A549 (cell line): ENCODE measurements at regions not wholly inside any gene's neighbourhood (a gene's known extent, or its start where the extent isn't known, plus 50 kb on each side); places are given as distances from the start of the nearest gene placed in this dataset.

ENCODE experiments used
- ATAC-seq, 2 experiments: fragments of 200-7000 bp in 1 of 2; fragments of >200 bp in 1 of 2; cut with Nextera tagmentation in 1 of 2; cut with Tn5 transposase in 1 of 2; 3 replicates each; pipeline versions ENCODE4 v1.8.0 to v1.9.1; 2018 to 2020; ENCODE audit warnings: mild to moderate bottlenecking in 1 of 2, moderate library complexity in 1 of 2
- CTCF ChIA-PET: fragments of 300-600 bp; sonication (Branson Sonifier 250); formaldehyde crosslinking; extraction: SDS; loops from one replicate; lab custom pipeline; 2021; ENCODE audit warnings: antibody characterized with exemption, inconsistent platforms; lab: Yijun Ruan, JAX
- POLR2A ChIA-PET: fragments of 350-600 bp; formaldehyde crosslinking; extraction: SDS; loops from one replicate; lab custom pipeline; 2021; ENCODE audit warnings: antibody characterized with exemption, inconsistent platforms; lab: Yijun Ruan, JAX
- DNase-seq, 2 experiments: peaks; one replicate each; pipeline versions ENCODE4 v3.0.0 to v3.0.0-alpha.2; 2011 to 2016; ENCODE audit warnings: low read depth in 1 of 2, low spot score in 1 of 2
- FAIRE-seq: peaks from 2 replicates; lab custom pipeline; 2011; peaks lifted over from hg19 to GRCh38; lab: Jason Lieb, UNC
- H3K27ac ChIP-seq, 2 experiments: fragments of >200 bp; sonication (Bioruptor Twin); formaldehyde crosslinking; 3 replicates each; pipeline ENCODE4 v1.5.1; 2016 to 2017
- H3K4me1 ChIP-seq: fragments of >200 bp; sonication (Bioruptor Twin); formaldehyde crosslinking; 3 replicates; pipeline ENCODE4 v1.6.1; 2016
- H3K4me2 ChIP-seq: fragments of >200 bp; sonication (Bioruptor Twin); formaldehyde crosslinking; 3 replicates; pipeline ENCODE4 v1.6.1; 2016
- H3K4me3 ChIP-seq: fragments of >200 bp; sonication (Bioruptor Twin); formaldehyde crosslinking; 3 replicates; pipeline ENCODE4 v1.5.1; 2016
- H3K9me3 ChIP-seq: fragments of >200 bp; sonication (Bioruptor Twin); formaldehyde crosslinking; 3 replicates; pipeline ENCODE4 v1.6.1; 2016
- CBX8 ChIP-seq: fragments of 200-600 bp; sonication (generic); IDR thresholded peaks from 2 replicates; pipeline ENCODE4 v1.6.1; 2016
- CEBPB ChIP-seq, 2 experiments: fragments of >200 bp in 1 of 2; sonication (Bioruptor Twin) in 1 of 2; formaldehyde crosslinking in 1 of 2; IDR thresholded peaks; 2 replicates each; pipeline ENCODE4 v1.6.1; 2012 to 2016
- EHF ChIP-seq: fragments of 250-450 bp; sonication (Bioruptor Pico); IDR thresholded peaks from 2 replicates; pipeline ENCODE4 v1.5.0; 2020; ENCODE audit warnings: mild to moderate bottlenecking
- ESRRA ChIP-seq: fragments of 150-350 bp; IDR thresholded peaks from 2 replicates; pipeline ENCODE4 v1.6.1; 2014; ENCODE audit warnings: mild to moderate bottlenecking, low read length, borderline replicate concordance
- FOSB ChIP-seq: fragments of 250-450 bp; sonication (Bioruptor Pico); IDR thresholded peaks from 2 replicates; pipeline ENCODE4 v1.5.0; 2020; ENCODE audit warnings: mild to moderate bottlenecking, moderate library complexity
- FOSL2 ChIP-seq, 2 experiments: fragments of 450-650 bp in 1 of 2; fragments of >200 bp in 1 of 2; sonication (Bioruptor Twin) in 1 of 2; formaldehyde crosslinking; IDR thresholded peaks; 2 replicates each; pipeline versions ENCODE4 v1.5.0 to v1.6.1; 2016 to 2020; ENCODE audit warnings: mild to moderate bottlenecking in 1 of 2, moderate library complexity in 1 of 2
- HOXA7 ChIP-seq: fragments of 250-450 bp; sonication (Bioruptor Pico); IDR thresholded peaks from 2 replicates; pipeline ENCODE4 v1.5.0; 2020; ENCODE audit warnings: mild to moderate bottlenecking, moderate library complexity
- HOXB13 ChIP-seq: fragments of 250-450 bp; sonication (Bioruptor Pico); IDR thresholded peaks from 2 replicates; pipeline ENCODE4 v1.5.0; 2020; ENCODE audit warnings: low read depth, mild to moderate bottlenecking, moderate library complexity
- JUN ChIP-seq, 2 experiments: fragments of >200 bp; sonication (Bioruptor Twin); formaldehyde crosslinking; IDR thresholded peaks; 2 replicates in 1 of 2; 3 replicates in 1 of 2; pipeline ENCODE4 v1.6.1; 2016 to 2017
- JUNB ChIP-seq: fragments of >200 bp; sonication (Bioruptor Twin); formaldehyde crosslinking; IDR thresholded peaks from 2 replicates; pipeline ENCODE4 v1.6.1; 2016
- MYC ChIP-seq: IDR thresholded peaks from 2 replicates; pipeline ENCODE4 v1.6.1; 2012; ENCODE audit warnings: mild to moderate bottlenecking, inconsistent platforms, low read length, improper control_type of control experiment, borderline replicate concordance
- NR3C1 ChIP-seq: fragments of >200 bp; sonication (Bioruptor Twin); formaldehyde crosslinking; IDR thresholded peaks from 3 replicates; pipeline ENCODE4 v1.6.1; 2017
- PHF8 ChIP-seq: fragments of 200-600 bp; sonication (generic); IDR thresholded peaks from 2 replicates; pipeline ENCODE4 v1.6.1; 2016; ENCODE audit warnings: low read depth, mild to moderate bottlenecking, antibody characterized with exemption, moderate library complexity, borderline replicate concordance
- POLR2A ChIP-seq: IDR thresholded peaks from 2 replicates; pipeline ENCODE4 v1.6.1; 2012; ENCODE audit warnings: mild to moderate bottlenecking, low read length
- RARB ChIP-seq: fragments of 250-450 bp; sonication (Bioruptor Pico); IDR thresholded peaks from 2 replicates; pipeline ENCODE4 v1.8.0; 2021; ENCODE audit warnings: mild to moderate bottlenecking, moderate library complexity
- RFX5 ChIP-seq: fragments of 450-650 bp; IDR thresholded peaks from 2 replicates; pipeline ENCODE4 v1.7.1; 2014; ENCODE audit warnings: antibody characterized with exemption, mild to moderate bottlenecking, moderate library complexity
- SREBF2 ChIP-seq: fragments of 450-650 bp; IDR thresholded peaks from 2 replicates; pipeline ENCODE4 v1.6.1; 2014; ENCODE audit warnings: mild to moderate bottlenecking, moderate library complexity
- TP53 ChIP-seq: fragments of 250-450 bp; sonication (Bioruptor Pico); IDR thresholded peaks from 2 replicates; pipeline ENCODE4 v1.5.0; 2021; ENCODE audit warnings: mild to moderate bottlenecking, moderate library complexity
- ZC3H11A ChIP-seq: fragments of 450-650 bp; IDR thresholded peaks from 2 replicates; pipeline ENCODE4 v1.6.1; 2014; ENCODE audit warnings: antibody characterized with exemption, mild to moderate bottlenecking
- ZNF302 ChIP-seq: fragments of 250-450 bp; sonication (Bioruptor Pico); IDR thresholded peaks from 2 replicates; pipeline ENCODE4 v1.9.0; 2021; ENCODE audit warnings: inconsistent platforms, mild to moderate bottlenecking, moderate library complexity
- ZSCAN20 ChIP-seq: fragments of 250-450 bp; sonication (Bioruptor Pico); IDR thresholded peaks from 2 replicates; pipeline ENCODE4 v1.8.0; 2022; ENCODE audit warnings: mild to moderate bottlenecking, moderate library complexity
- WGBS: methylation state at CpG from one replicate; pipeline ENCODE4 v1.1.6; 2017; ENCODE audit errors: missing lambda C conversion rate; 5-methylcytosine and 5-hydroxymethylcytosine counted together
- TF ChIP-seq, protein P1 (sequence below): fragments of >200 bp; sonication (Bioruptor Twin); formaldehyde crosslinking; IDR thresholded peaks from 3 replicates; pipeline ENCODE4 v1.6.1; 2016
- TF ChIP-seq, protein P2 (sequence below): fragments of 250-450 bp; sonication (Bioruptor Pico); IDR thresholded peaks from 2 replicates; pipeline ENCODE4 v1.5.0; 2020; ENCODE audit warnings: low read depth, mild to moderate bottlenecking, moderate library complexity
- TF ChIP-seq, protein P3 (sequence below): fragments of 450-650 bp; IDR thresholded peaks from 2 replicates; pipeline ENCODE4 v1.6.1; 2014; ENCODE audit warnings: antibody characterized with exemption
- TF ChIP-seq, protein P4 (sequence below): fragments of 250-450 bp; sonication (Bioruptor Pico); IDR thresholded peaks from 2 replicates; pipeline ENCODE4 v1.5.0; 2021; ENCODE audit warnings: mild to moderate bottlenecking, moderate library complexity, borderline replicate concordance
- TF ChIP-seq, protein P5 (sequence below): fragments of >200 bp; sonication (Bioruptor Twin); formaldehyde crosslinking; IDR thresholded peaks from 2 replicates; pipeline ENCODE4 v1.6.1; 2016

DNA sequence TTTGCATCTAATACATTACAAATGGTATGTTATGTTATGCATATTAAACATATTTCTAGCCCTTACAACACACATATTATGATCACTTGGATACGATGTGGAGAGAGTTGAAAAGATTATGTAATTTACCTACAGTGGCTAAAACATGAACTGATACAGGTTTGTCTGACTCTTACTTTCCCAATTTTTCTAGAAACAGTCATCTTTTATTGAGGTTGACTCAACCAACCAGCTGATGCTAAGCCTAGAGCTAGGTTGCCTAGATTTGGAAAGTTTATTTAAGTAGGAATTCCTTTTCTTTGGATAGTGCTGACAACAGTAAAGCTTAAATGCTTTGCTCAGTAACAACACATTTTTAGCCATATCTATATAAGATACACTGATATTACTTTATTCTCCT, 1215.1 kb downstream of the ADGRL3 start:
- FAIRE-seq, result no peak
- Histone ChIP-seq H3K4me3 (no peak overlapping the region), H3K4me2 (no peak overlapping the region), H3K9me3 (no peaks in the 10 kb centered on the region), H3K4me1 (no peaks in the 10 kb centered on the region), H3K27ac (no peak overlapping the region)
- ATAC-seq, result no peak
- DNase-seq, result no peak
- CTCF ChIA-PET, result no interaction called here
- POLR2A ChIA-PET, result no interaction called here
- 0% methylated on average over 1 of the region's 1 CpG for WGBS
- TF ChIP-seq ESRRA (no peak), POLR2A (no peak), RFX5 (no peak), JUNB (no peak), CBX8 (no peak)
- TF ChIP-seq, protein P1, sequence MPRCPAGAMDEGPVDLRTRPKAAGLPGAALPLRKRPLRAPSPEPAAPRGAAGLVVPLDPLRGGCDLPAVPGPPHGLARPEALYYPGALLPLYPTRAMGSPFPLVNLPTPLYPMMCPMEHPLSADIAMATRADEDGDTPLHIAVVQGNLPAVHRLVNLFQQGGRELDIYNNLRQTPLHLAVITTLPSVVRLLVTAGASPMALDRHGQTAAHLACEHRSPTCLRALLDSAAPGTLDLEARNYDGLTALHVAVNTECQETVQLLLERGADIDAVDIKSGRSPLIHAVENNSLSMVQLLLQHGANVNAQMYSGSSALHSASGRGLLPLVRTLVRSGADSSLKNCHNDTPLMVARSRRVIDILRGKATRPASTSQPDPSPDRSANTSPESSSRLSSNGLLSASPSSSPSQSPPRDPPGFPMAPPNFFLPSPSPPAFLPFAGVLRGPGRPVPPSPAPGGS, result no peak
- TF ChIP-seq, protein P2, sequence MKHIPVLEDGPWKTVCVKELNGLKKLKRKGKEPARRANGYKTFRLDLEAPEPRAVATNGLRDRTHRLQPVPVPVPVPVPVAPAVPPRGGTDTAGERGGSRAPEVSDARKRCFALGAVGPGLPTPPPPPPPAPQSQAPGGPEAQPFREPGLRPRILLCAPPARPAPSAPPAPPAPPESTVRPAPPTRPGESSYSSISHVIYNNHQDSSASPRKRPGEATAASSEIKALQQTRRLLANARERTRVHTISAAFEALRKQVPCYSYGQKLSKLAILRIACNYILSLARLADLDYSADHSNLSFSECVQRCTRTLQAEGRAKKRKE (CRISPR knock-in tag), result no peak
- TF ChIP-seq, protein P3, sequence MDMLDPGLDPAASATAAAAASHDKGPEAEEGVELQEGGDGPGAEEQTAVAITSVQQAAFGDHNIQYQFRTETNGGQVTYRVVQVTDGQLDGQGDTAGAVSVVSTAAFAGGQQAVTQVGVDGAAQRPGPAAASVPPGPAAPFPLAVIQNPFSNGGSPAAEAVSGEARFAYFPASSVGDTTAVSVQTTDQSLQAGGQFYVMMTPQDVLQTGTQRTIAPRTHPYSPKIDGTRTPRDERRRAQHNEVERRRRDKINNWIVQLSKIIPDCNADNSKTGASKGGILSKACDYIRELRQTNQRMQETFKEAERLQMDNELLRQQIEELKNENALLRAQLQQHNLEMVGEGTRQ, result no peak

DNA sequence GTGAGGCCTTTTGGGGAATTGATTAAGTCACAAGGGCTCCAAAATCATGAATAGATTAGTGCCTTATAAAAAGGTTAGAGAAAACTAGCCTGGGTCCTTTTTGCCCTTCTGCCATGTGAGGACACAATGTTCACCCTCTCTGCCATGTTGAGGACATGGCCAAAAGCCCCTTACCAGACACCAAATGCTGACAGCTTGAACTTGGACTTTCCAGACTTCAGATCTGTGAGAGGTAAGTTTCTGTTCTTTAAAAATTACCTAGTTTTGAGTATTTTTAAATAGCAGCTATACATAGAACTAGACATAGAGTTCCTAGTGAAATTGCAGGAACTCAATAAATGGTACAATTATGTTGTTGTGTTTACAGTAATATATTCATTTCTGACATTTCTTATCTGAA, 1214.4 kb downstream of the ADGRL3 start:
- H3K4me3 ChIP-seq, result no peak overlapping the region
- ATAC-seq (no peak), FAIRE-seq (no peak), DNase-seq (no peak)
- TF ChIP-seq TP53 (CRISPR knock-in tag) (no peak), EHF (CRISPR knock-in tag) (no peak), SREBF2 (no peak), NR3C1 (no peak), PHF8 (no peak), FOSL2 (IDR thresholded peaks at IDR 0.05) (no peak), FOSL2 (CRISPR knock-in tag; IDR thresholded peaks at IDR 0.05) (no peak), HOXA7 (CRISPR knock-in tag) (no peak), ZC3H11A (no peak), FOSB (CRISPR knock-in tag) (no peak), ZNF302 (CRISPR knock-in tag) (no peak), HOXB13 (CRISPR knock-in tag) (no peak), ZSCAN20 (CRISPR knock-in tag) (no peak), RARB (CRISPR knock-in tag) (no peak), JUN (IDR thresholded peaks at IDR 0.05) (no peak), CEBPB (IDR thresholded peaks at IDR 0.05) (no peak), JUNB (no peak), MYC (no peak)
- TF ChIP-seq, protein P1, result no peak
- TF ChIP-seq, protein P4, sequence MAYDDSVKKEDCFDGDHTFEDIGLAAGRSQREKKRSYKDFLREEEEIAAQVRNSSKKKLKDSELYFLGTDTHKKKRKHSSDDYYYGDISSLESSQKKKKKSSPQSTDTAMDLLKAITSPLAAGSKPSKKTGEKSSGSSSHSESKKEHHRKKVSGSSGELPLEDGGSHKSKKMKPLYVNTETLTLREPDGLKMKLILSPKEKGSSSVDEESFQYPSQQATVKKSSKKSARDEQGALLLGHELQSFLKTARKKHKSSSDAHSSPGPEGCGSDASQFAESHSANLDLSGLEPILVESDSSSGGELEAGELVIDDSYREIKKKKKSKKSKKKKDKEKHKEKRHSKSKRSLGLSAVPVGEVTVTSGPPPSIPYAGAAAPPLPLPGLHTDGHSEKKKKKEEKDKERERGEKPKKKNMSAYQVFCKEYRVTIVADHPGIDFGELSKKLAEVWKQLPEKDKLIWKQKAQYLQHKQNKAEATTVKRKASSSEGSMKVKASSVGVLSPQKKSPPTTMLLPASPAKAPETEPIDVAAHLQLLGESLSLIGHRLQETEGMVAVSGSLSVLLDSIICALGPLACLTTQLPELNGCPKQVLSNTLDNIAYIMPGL (CRISPR knock-in tag), result no peak
- TF ChIP-seq, protein P5, sequence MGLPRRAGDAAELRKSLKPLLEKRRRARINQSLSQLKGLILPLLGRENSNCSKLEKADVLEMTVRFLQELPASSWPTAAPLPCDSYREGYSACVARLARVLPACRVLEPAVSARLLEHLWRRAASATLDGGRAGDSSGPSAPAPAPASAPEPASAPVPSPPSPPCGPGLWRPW, result no peak
- H3K4me2 ChIP-seq, result no peak overlapping the region
- H3K4me1 ChIP-seq, result no peaks in the 10 kb centered on the region
- no peaks in the 10 kb centered on the region for H3K9me3 ChIP-seq
- POLR2A ChIA-PET, result no interaction called here
- CTCF ChIA-PET, result no interaction called here
- no peak overlapping the region for H3K27ac ChIP-seq
